GM19023 (cell line): ENCODE measurements at regions not wholly inside any gene's neighbourhood (a gene's known extent, or its start where the extent isn't known, plus 50 kb on each side); places are given as distances from the start of the nearest gene placed in this dataset.

Source experiments
- ATAC-seq: cut with Tn5 transposase; IDR thresholded peaks from one replicate; pipeline ENCODE4 v1.9.1; 2021; ENCODE audit warnings: mild to moderate bottlenecking, moderate library complexity; ENCODE audit not compliant: unreplicated experiment

DNA sequence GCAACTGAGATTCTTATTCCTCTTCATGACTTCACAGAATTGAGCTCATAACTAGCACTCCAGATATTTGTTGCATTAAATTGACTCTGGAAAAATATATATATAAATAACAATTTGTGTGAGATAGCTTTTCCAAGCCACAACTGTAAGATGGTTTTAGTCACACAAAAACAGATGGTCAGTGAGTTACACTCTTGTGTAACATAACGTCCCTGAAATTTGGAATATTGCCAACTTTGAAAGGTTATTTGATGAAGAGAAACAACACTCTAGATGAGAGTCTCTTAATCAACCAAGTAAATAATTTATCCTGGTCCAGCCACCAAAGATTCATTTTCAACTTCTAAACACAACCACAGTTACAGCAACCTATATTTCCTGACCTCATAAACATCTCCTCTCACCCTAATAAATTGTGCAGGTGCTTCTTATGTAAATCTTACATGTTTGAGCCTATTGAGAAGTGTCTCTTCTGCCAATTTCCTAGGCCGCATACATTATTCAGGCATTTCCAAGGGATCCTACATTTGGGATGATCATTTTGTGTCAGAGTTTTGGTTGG lies 84.9 kb upstream of the ACP3 start:
- ATAC-seq: no peak

DNA sequence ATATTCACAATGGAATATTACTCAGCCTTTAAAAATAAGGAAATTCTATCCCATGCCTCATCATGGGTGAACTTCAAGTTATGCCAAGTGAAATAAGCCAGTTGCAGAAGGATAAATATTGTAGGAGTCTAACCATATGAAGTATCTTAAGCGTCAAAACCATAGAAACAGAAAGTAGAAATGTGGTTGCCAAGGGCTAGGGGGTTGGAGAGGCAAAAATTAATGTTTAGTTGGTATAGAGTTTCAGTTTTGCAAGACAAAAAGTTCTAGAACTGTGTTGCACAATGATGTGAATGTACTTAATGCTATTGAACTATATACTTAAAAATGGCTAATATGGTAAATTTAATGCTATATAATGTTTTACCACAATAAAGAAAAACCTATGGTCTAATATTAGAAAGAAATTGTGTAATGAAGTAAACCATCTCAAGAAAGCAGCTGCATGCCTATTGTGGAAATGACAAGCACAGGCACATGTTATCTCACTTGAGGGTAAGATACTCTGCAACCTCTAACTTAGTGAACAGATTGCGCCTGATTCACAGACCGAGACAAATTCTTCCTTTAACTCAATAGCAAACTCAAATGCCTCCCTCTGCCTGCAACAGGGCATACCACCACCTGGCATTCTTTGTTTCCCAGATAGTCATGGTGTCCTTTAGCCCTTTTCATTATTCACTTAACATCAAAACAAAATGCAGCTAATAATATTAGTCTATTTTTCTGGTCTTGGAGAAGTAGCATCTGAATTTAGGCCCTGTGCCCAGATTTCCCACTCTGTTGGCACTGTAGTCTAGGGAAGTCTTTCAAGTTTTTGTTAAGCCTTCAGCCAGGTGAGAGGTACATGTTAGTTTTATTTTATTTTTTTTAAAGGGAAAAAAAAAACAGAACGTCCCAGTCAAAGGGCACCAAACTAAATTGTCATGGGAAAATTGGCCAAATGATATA lies 80.2 kb upstream of the ACP3 start:
- peak; percentile 65 for ATAC-seq

DNA sequence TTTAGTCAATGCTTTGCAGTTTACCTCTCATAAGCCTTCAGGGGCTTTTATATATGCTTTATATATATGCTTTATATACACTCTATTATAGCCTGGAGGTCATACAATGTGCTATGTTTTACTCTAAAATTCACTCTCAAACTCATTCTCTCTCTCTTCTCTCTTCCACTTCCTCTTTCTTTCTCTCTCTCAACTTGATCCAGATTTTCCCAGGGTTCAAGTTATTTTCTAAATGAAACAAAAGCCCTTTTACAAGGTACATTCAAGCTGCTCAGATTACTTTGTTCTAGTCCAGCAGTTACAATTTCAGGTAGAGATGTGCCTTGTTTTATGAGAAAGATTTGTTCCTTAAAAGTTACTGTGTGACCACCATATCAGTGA lies 79.6 kb upstream of the ACP3 start:
- no peak for ATAC-seq

DNA sequence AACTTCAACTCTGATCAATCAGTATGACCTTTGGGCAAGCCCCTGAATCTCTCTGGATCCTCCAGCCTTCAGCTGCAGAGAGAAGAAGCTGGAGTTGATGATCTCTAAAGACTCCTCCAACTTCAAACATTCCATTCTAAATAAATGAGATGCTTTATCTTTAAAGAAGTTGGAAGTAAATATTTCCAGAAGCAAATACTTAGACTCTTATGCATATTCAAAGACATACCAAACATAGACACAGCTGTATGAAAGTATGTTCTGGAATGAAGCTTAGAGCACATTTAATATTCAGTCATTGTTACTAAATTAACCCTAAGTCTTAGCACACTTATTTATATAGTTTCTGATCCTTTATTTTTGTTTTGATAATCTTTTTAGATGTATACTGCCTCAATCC lies 77.6 kb upstream of the ACP3 start:
- ATAC-seq: no peak

DNA sequence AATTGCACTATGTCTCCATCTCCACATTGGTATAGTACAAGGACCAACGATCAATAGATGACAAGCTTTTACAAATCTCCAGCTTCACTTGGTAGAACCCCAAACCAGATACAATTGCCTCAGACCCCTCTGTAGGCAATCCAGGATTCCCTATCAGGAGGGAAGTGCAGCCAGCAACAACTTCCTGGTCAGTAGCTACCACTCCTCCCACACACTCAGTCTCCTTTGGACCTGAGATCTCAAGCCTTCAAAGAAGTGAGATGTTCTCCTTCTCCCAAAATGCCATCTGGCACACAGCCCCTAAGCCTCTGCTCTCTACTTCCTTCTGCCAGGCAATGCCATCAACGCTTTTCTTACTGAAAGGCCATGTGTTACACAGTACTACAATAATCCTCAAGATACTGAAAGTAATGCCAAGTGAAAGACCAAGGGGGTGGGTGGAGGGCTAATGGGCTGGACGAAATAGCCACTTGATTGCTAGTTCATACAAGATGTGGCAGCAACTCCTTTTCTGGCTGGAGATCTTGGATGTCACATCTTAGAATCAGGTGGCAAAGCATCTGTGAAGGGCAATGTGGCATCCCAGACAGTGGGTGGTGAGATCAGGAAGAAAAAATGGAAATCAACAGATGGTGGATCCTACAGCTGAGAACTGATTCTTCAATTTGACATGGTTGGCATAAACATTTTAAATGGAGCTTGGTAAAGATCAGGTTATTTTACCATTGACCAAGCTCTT lies 75.3 kb upstream of the ACP3 start:
- no peak for ATAC-seq

DNA sequence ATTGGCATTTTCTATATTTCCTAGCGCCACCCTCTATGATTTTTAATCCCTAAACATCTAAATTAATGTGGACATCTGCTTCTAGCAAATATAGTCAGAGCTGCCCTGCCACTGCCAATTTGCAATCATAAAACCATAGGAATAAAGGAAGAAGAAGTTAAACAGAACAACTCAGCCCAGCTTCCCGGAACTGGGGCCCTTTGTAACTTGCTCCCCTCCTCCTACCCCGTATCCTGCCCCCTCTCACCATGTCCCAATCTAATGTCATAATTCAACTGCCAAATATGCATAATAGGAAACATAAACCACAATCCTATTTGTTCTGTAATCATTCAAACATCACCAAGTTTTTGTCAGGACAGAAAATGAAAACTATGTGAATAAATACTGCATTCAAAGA lies 74.4 kb upstream of the ACP3 start:
- no peak for ATAC-seq

DNA sequence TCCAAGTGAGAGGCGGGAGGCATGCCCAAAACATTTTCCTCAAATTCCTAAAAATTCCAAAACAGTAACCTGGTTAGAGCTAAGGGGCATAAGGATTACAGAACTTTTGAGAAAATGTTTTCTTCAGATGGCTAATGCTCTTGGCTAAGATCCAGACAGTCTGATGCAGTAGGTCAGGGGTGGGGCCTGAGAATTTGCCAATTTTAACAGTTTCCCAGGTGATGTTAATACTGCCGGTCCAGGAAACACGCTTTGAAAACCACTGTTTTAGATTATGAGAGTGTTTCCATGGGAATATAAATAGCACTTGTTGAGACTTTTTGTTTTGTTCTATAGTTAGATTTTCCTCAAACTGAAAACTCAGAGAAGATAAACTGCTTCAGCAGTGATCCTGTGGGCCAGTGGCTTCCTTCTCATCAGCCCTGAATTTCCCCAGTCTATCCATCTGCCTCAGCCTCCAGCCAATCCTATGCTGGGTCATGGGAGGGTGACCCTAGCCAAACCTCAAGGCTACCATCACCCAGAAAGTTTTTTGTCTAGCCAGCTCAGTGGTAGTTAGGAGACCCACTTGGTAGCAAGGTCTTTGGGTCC lies 71.6 kb upstream of the ACP3 start:
- no peak for ATAC-seq

DNA sequence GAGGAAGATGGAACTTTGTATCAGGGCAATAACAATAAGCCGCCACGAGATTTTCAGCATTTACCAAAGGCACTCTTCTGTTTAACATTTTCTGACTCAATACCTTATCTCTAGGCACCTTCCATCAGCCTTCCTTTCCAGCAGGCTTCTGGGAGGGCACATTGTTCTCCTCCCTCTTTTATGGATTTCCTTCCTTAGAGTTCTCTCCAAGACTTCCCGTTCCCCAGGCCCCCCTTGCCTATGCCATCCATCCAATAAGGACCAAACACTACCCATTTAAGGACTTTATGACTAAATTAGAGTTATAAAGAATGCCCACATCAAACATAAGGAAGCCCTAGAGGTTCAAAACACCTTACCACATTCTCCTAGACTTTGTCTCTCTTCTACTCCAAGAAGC lies 71.0 kb upstream of the ACP3 start:
- ATAC-seq: no peak

DNA sequence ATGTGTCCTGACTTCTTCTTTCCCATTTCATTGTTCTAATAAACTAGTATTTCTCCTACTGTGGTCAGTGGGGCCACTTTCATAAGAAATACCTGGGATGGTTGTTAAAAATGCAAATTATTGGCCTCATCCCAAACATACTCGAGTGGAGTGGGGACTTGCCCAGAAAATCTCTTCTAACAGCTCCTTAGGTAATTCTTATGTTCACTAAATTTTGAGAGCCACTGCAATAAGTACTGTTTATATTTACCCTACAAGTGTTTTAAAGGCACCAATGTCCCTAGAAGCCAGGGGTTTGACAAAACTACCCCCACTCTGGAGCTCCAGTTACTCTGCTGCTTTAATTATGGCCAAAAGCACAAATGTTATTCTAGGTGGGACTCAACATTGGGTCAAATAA lies 70.0 kb upstream of the ACP3 start:
- ATAC-seq: no peak

DNA sequence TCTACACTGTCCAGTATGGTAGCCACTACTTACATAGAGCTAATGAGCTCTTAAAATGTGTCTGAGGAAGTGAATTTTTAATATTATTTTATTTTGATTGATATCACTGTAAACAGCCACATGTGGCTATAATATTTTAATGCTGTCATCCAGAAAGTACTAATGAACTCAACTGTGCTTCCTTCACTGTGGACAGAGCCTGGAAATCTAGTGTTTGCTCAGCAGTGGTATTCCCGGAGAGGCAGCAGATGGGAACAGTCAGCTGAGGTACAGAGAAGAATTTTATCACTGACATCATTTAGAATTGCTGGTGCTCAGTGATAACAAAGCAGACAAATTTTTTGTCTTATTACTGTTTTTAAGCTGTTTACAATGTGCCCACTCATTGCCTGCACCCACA lies 68.7 kb upstream of the ACP3 start:
- no peak for ATAC-seq

DNA sequence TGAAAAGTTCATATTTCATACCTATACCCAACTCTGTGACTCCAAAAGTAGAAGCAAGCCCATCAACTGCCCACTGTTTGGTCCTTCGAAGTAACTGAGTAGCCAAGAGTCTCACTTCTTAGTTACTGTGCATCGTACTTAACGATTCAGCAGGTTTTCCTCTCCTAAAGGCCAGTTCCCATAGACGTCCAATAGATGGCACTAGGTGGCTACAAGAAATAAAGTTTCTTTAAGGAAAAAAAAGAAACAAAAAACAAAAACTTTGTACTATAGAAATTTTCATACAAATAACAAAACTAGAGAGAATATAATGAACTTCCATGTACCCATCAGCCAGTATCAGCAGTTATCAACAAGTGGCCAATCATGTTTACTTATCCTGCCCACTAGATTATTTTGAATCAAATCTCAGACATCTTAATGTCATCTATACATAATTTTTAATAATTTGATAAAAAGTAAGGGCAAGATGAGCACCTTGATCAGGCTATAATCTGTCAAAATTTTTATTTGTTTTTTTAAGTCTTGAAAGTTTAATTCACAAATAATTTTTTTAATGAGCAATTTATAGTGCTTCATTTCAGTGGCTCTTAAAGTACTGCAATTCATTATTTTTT lies 63.8 kb upstream of the ACP3 start:
- peak; percentile 64 for ATAC-seq

DNA sequence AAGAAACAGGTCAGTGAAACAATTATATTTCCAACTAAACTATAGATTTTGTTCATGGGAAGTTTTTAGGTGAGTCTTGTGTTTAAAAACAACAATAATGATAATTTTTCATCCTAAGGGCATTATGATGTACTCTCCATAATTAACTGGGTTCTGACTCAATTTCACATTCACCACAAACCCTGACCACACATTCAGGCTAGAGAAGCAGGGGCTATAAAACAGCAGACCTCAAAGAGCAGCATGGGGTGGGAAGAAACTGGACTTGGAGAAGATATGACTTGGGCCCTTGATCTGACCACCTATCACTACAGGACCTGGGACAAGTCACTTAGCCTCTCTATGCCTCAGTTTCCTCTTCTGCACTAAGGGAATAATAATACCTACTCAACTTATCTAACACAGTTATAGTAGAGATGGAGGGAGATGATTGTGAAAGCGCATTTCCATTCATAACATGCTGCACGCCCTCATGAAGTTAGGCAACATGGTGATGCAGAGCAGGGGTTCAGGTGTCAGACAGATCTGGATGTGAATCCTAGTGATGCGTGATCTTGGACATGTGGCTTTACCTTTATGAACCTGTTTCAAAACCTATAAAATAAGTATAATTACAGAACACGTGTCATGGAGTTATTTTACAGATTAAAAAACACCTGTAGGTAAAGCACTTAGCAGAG lies 63.0 kb upstream of the ACP3 start:
- ATAC-seq: no peak

DNA sequence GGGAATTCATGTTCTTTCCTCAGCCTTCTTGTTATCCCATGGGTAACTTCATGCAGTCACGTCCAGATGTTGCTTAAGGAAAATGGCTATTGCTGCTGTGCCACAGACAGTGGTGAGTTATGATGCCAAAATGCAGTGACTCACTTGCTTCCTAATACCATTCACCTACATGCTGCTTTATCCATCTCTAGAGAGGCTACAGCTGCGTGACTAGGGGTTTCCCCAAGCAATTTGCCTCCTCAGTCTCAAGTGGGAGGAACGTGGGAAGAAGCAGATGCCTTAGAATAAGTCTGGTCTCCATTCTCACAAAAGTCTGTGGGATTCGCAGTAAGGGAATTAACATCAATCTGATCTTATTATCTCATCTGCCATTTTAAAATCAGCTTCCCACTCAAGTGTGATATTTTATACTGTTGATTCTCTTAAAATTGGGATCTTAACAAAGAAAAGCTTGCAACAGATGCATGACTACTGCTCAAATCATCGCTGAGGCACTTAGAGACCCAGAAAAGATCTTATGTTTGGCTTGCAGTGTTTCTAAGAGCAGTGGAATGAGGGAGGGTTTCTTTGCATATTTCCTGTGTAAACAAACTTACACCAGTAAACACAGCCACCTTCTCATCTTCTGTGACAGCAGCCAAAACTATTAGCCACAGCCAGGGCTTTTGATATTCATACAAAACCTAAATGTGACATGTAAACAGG lies 62.0 kb upstream of the ACP3 start:
- ATAC-seq: no peak

DNA sequence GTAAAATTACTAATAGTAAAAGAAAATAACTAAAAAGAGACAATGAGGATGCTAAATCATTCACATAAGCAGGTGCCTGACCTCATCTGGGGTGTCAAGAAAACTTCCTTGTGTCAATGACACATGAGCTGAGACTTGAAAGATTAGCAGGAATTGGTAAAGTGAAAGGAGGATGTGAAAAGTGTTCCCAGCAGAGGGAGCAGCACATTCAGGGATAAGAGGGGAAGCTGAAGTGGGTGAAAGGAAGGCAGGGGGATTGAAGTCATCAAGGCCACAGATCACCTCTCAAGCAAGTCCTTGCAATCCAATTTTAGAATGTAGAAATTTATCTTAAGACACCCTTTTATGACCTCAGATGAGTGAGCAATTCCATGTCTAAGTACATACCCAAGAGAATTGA lies 60.2 kb upstream of the ACP3 start:
- ATAC-seq: no peak

DNA sequence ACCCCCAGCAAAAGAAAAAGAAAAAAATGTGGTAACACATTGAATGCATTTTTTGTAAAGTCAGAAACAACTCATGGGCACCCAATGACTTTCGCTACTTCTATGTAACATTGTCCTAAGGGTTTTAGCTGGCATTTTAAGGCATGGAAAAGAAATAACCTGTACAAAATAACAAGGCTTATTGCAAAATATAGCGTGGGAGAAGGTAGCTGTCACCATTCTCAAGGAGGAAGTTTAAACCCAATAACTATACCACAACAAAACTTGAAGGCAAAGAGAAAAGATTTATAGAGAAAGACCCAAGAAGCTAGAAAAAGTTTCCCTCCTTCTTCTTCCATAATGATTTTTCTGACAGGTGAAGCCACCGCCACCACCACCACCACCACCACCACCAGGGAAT lies 55.7 kb upstream of the ACP3 start:
- ATAC-seq: no peak

DNA sequence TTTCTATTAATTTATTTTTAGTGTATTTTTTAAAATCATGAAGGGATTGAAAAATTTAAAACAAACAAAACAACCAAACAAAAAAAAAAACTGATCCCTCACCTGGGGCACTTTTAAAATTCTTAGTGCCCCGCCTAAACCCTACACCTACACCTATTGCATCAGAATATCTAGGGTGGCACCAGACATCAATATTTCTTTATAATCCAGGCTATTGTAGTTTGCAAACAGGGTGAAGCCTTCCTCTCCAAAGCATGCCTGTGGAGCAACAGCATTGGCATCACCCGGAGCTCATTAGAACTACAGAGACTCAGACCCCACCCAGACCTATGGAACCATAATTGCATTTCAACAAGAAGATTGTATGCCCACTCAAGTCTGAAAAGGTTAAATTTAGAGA lies 54.9 kb upstream of the ACP3 start:
- ATAC-seq: no peak

DNA sequence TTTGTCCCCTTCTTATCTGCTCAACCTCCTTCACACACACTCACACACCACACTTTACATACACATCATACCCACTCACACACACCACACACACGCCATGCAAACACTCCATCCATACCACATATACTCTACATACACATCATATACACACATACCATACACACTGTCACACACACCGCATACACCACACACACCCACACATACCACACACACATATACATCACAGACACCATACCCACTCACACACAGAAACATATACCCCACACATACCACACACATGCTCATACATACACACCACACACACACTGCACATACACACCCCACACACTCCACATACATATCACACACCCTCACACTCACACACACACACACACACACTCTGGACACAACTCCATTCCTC lies 54.3 kb upstream of the ACP3 start:
- ATAC-seq: no peak

DNA sequence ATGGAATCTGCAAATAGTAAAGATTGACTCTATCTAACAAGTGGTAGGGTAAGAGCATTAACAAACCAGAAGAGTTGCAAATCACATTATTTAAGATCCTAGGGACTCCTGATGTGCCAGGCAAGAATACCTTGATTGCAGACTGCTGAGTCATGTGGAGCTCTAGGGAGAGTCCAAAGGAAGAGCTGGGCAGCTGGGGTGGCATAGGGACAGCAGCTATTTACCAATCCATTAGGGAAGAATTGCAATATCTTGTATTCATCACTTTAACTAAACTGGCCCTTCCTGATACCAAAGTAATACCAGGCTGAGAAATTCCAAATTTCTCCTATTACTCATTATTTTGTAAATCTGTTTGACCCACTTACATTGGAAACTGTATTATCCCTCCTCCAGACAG lies 52.2 kb upstream of the ACP3 start:
- ATAC-seq: no peak

DNA sequence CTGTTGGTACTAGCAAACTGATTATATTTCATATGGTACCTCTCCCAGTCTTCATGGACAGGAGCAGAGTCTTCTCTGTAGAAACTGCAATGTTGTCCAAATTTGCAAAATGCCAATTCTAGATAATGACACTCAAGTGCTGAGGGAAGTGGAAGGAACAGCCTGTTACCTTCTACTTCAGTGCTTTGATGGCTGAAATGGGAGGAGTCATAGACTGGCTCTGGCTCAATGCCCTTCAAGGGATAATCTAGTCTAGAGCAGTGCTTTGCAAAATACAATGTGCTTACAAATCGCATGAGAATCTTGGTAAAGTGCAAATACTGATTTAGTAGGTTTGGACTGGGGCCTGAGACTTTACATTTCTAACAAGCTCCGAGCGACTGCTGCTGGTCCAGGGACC lies 51.7 kb upstream of the ACP3 start:
- no peak for ATAC-seq

DNA sequence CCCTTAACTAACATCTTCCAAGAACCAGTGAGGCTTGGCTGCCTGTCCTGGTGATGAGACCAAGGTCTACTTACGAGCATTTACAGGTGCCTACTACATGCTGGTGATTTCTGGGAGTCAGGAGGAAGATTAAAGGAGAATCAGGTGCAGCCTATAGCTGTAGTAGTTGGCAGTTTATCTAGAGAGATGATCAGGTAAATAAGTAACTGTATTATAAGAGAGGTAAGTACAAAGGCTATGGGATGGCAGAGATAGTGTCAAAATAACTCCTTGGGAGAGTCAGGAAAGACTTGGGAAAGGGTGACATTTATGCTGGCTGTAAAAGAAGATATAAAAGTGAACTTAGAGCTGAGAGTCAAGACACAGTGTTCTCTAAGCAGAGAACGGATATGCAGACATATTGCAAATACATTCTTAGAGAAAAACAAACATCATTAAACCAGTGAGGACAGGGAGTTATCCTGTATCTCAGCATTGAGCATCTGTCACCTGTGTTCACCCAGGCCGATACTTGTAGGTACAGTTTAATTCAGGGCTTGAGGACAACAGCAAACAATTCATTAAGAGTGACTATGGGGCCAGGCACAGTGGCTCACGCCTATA lies 49.7 kb upstream of the ACP3 start:
- no peak for ATAC-seq
